Erythroblast (primary cell): ENCODE measurements at regions not wholly inside any gene's neighbourhood (a gene's known extent, or its start where the extent isn't known, plus 50 kb on each side); places are given as distances from the start of the nearest gene placed in this dataset.

Source experiments
- DNase-seq, 2 experiments: peaks; one replicate each; lab custom pipeline; 2025; lab: John Stamatoyannopoulos, UW
- GATA1 ChIP-seq: IDR thresholded peaks from 2 replicates; pipeline ENCODE4 v1.6.1; 2011; ENCODE audit warnings: low read depth, mild to moderate bottlenecking, control low read depth, low read length, moderate library complexity
- POLR2A ChIP-seq: IDR thresholded peaks from 2 replicates; pipeline ENCODE4 v1.6.1; 2011; ENCODE audit warnings: mild to moderate bottlenecking, low read length

GRCh38 chr5:31113666-31114350, 79.7 kb upstream of the CDH6 start:
- no peak for TF ChIP-seq POLR2A
- TF ChIP-seq GATA1: no peak
- no peak for DNase-seq

- no peak for DNase-seq
- TF ChIP-seq POLR2A (no peak), GATA1 (no peak)
Observed at GRCh38 chr5:31113101-31113500, 80.4 kb upstream of the CDH6 start.

- no peak for DNase-seq
- no peak for TF ChIP-seq GATA1
- no peak for TF ChIP-seq POLR2A
Observed at GRCh38 chr5:31107091-31107518, 86.4 kb upstream of the CDH6 start.

GRCh38 chr5:31106691-31107090, 86.8 kb upstream of the CDH6 start:
- no peak for DNase-seq
- TF ChIP-seq GATA1: no peak
- TF ChIP-seq POLR2A: no peak

- DNase-seq: no peak
- TF ChIP-seq POLR2A: no peak
- TF ChIP-seq GATA1: no peak
Observed at GRCh38 chr5:31106278-31106677, 87.2 kb upstream of the CDH6 start.

GRCh38 chr5:31104775-31105174, 88.7 kb upstream of the CDH6 start:
- TF ChIP-seq POLR2A (no peak), GATA1 (no peak)
- DNase-seq: no peak

- DNase-seq: no peak
- TF ChIP-seq GATA1: no peak
- TF ChIP-seq POLR2A: no peak
Observed at GRCh38 chr5:31100781-31101310, 92.6 kb upstream of the CDH6 start.

- no peak for TF ChIP-seq GATA1
- TF ChIP-seq POLR2A: no peak
- no peak for DNase-seq
Observed at GRCh38 chr5:31100047-31100575, 93.4 kb upstream of the CDH6 start.

- DNase-seq: no peak
- TF ChIP-seq GATA1 (no peak), POLR2A (no peak)
Observed at GRCh38 chr5:31098811-31099210, 94.7 kb upstream of the CDH6 start.

- TF ChIP-seq GATA1: no peak
- TF ChIP-seq POLR2A: no peak
- DNase-seq: no peak
Observed at GRCh38 chr5:31097851-31098250, 95.6 kb upstream of the CDH6 start.

GRCh38 chr5:31096238-31096865, 97.1 kb upstream of the CDH6 start:
- DNase-seq: no peak
- TF ChIP-seq GATA1 (no peak), POLR2A (no peak)

GRCh38 chr5:31095796-31096195, 97.7 kb upstream of the CDH6 start:
- no peak for DNase-seq
- TF ChIP-seq GATA1: no peak
- TF ChIP-seq POLR2A: no peak

GRCh38 chr5:31091501-31091900, 102.0 kb upstream of the CDH6 start:
- no peak for TF ChIP-seq GATA1
- no peak for TF ChIP-seq POLR2A
- no peak for DNase-seq

- no peak for DNase-seq
- TF ChIP-seq GATA1 (no peak), POLR2A (no peak)
Observed at GRCh38 chr5:31090467-31090866, 103.0 kb upstream of the CDH6 start.
